ENCODE measurements at regions not wholly inside any gene's neighbourhood (a gene's known extent, or its start where the extent isn't known, plus 50 kb on each side); places are given as distances from the start of the nearest gene placed in this dataset.

- peaks cover 5 to 8% of the 10 kb centered on the region in 2 donors for H3K4me1 ChIP-seq (ENCODE audit: control insufficient read depth in 2 of 2, insufficient read depth in 2 of 2, low read length in 2 of 2)
- H3K4me2 ChIP-seq (replicated peaks; ENCODE audit: low read depth, low read length, poor library complexity, severe bottlenecking): no peak overlapping the region
- Mint-ChIP-seq H3K27ac (no peak overlapping the region), H3K9me3 (ENCODE audit: insufficient read depth) (peaks cover 3% of the 10 kb centered on the region), H3K27me3 (peaks cover 51% of the 10 kb centered on the region), H3K4me1 (peaks cover 6% of the 10 kb centered on the region), H3K4me3 (no peak overlapping the region)
- H3K79me2 ChIP-seq (ENCODE audit: control insufficient read depth, insufficient read depth, low read length): no peaks in the 10 kb centered on the region
- intact Hi-C loops (cut with micrococcal nuclease): no loop called here
- H4K20me1 ChIP-seq (ENCODE audit: control insufficient read depth, insufficient read depth, low read length, poor library complexity, severe bottlenecking): no peaks in the 10 kb centered on the region
- DNase-seq (no peak), ATAC-seq (ENCODE audit: low read depth) (no peak)
- H2AFZ ChIP-seq (ENCODE audit: insufficient read depth, low read depth, low read length, poor library complexity, severe bottlenecking): no peak overlapping the region
- POLR2A ChIA-PET: no interaction called here
- 92% methylated on average over 19 of the region's 20 CpGs for WGBS (ENCODE audit: insufficient coverage)
- CTCF ChIA-PET: interaction anchor here (0.7 kb wide), 1 partner anchor 15 kb away, joined by 3 read pairs; no protein-coding TSS in a partner anchor
- H3K9me3 ChIP-seq (ENCODE audit: control extremely low read depth in 1 of 3, control insufficient read depth in 2 of 3, insufficient read depth in 1 of 3, low read length in 2 of 3): peaks cover 0 to 9% (median 0%) of the 10 kb centered on the region in 3 donors
- H3K4me3 ChIP-seq (ENCODE audit: control extremely low read depth in 1 of 5, extremely low read depth in 1 of 5, insufficient read depth in 1 of 5, low read depth in 2 of 5, low read length in 4 of 5): no peak overlapping the region
- no peak overlapping the region for H3K27ac ChIP-seq (ENCODE audit: low read length in 2 of 2)
- peaks cover 0 to 36% (median 6%) of the 10 kb centered on the region in 4 experiments for H3K27me3 ChIP-seq (replicated peaks in 1 of 4; ENCODE audit: control extremely low read depth in 1 of 4, control insufficient read depth in 3 of 4, insufficient read depth in 4 of 4, low read length in 3 of 4)
- no peaks in the 10 kb centered on the region for H3K36me3 ChIP-seq (replicated peaks in 1 of 2; ENCODE audit: control extremely low read depth in 1 of 2, control insufficient read depth in 1 of 2, extremely low read depth in 1 of 2, insufficient read depth in 2 of 2, low read length in 1 of 2)
- H3K9ac ChIP-seq (ENCODE audit: low read length): no peak overlapping the region
- TF ChIP-seq CTCF (IDR thresholded peaks at IDR 0.05) (no peak), EZH2 (IDR thresholded peaks at IDR 0.05; ENCODE audit: borderline replicate concordance, insufficient read depth, low read depth, low read length, poor library complexity, severe bottlenecking) (no peak)
Observed at GRCh38 chr11:69930081-69931059, 111.2 kb upstream of the FGF3 start.
